WTC11 (cell line): ENCODE measurements at regions not wholly inside any gene's neighbourhood (a gene's known extent, or its start where the extent isn't known, plus 50 kb on each side); places are given as distances from the start of the nearest gene placed in this dataset.

ENCODE experiments used
- ATAC-seq: fragments of 200-7000 bp; cut with Tn5 transposase; 2 replicates; pipeline ENCODE4 v1.10.0; 2021; ENCODE audit warnings: mild to moderate bottlenecking, moderate library complexity
- CTCF ChIA-PET: fragments of 300-600 bp; sonication (Branson Sonifier 250); formaldehyde crosslinking; loops from one replicate; lab custom pipeline; 2021; ENCODE audit warnings: antibody characterized with exemption; lab: Charles Lee
- POLR2A ChIA-PET: fragments of 350-600 bp; sonication (Branson Sonifier 250); formaldehyde crosslinking; loops from one replicate; lab custom pipeline; 2021; ENCODE audit warnings: antibody characterized with exemption; lab: Charles Lee
- DNase-seq: peaks from one replicate; pipeline ENCODE4 v3.0.0; 2021; ENCODE audit warnings: low spot score
- H3K27ac Mint-ChIP-seq: 2 replicates; pipeline ENCODE4 v1.8.0; 2021; ENCODE audit warnings: mixed read lengths
- H3K27me3 Mint-ChIP-seq: 2 replicates; pipeline ENCODE4 v1.8.0; 2021; ENCODE audit warnings: low read depth, mild to moderate bottlenecking, moderate library complexity, mixed read lengths
- H3K36me3 Mint-ChIP-seq: 2 replicates; pipeline ENCODE4 v1.8.0; 2021; ENCODE audit warnings: mixed read lengths
- H3K4me1 Mint-ChIP-seq: 2 replicates; pipeline ENCODE4 v1.8.0; 2022; ENCODE audit warnings: mixed read lengths
- H3K4me3 Mint-ChIP-seq: 2 replicates; pipeline ENCODE4 v1.8.0; 2021; ENCODE audit warnings: mild to moderate bottlenecking, moderate library complexity, mixed read lengths
- H3K9me3 Mint-ChIP-seq: 2 replicates; pipeline ENCODE4 v1.8.0; 2021; ENCODE audit warnings: mixed read lengths
- CBFB ChIP-seq: sonication (generic); formaldehyde crosslinking; IDR thresholded peaks from 2 replicates; pipeline ENCODE4 v1.8.1; 2022; ENCODE audit warnings: mild to moderate bottlenecking, low read depth, missing genetic modification reagents
- CREB1 ChIP-seq: sonication (generic); formaldehyde crosslinking; IDR thresholded peaks from 2 replicates; pipeline ENCODE4 v1.8.0; 2023; ENCODE audit warnings: mild to moderate bottlenecking, missing genetic modification reagents
- ESRRA ChIP-seq: sonication (generic); formaldehyde crosslinking; IDR thresholded peaks from 2 replicates; pipeline ENCODE4 v1.8.1; 2022; ENCODE audit warnings: mild to moderate bottlenecking, missing genetic modification reagents, borderline replicate concordance
- FOXK1 ChIP-seq: sonication (generic); formaldehyde crosslinking; IDR thresholded peaks from 2 replicates; pipeline ENCODE4 v1.8.0; 2022; ENCODE audit warnings: mild to moderate bottlenecking, moderate library complexity, missing genetic modification reagents
- GRHL2 ChIP-seq: fragments of 250-450 bp; sonication (Bioruptor Pico); IDR thresholded peaks from 2 replicates; pipeline ENCODE4 v1.8.0; 2022; ENCODE audit warnings: mild to moderate bottlenecking, moderate library complexity; ENCODE audit not compliant: insufficient replicate concordance, severe bottlenecking
- IRF2 ChIP-seq: sonication (generic); formaldehyde crosslinking; IDR thresholded peaks from 2 replicates; pipeline ENCODE4 v1.8.0; 2022; ENCODE audit warnings: low read depth, missing genetic modification reagents, borderline replicate concordance
- NR1H2 ChIP-seq: sonication (generic); formaldehyde crosslinking; IDR thresholded peaks from 2 replicates; pipeline ENCODE4 v1.9.0; 2021; ENCODE audit warnings: mild to moderate bottlenecking, moderate library complexity, missing genetic modification reagents
- SMAD4 ChIP-seq: sonication (generic); formaldehyde crosslinking; IDR thresholded peaks from 2 replicates; pipeline ENCODE4 v1.8.0; 2022; ENCODE audit warnings: mild to moderate bottlenecking, missing genetic modification reagents
- SOX15 ChIP-seq: fragments of 250-450 bp; sonication (Bioruptor Pico); IDR thresholded peaks from 2 replicates; pipeline ENCODE4 v1.9.0; 2021; ENCODE audit warnings: mild to moderate bottlenecking
- SP1 ChIP-seq: sonication (generic); formaldehyde crosslinking; conservative IDR thresholded peaks from 2 replicates; pipeline ENCODE4 v1.8.1; 2022; ENCODE audit warnings: missing genetic modification reagents
- TCF7 ChIP-seq: sonication (generic); formaldehyde crosslinking; IDR thresholded peaks from 2 replicates; pipeline ENCODE4 v1.8.0; 2022; ENCODE audit warnings: mild to moderate bottlenecking, low read depth, missing genetic modification reagents, moderate library complexity
- TEAD4 ChIP-seq: sonication (generic); formaldehyde crosslinking; IDR thresholded peaks from 2 replicates; pipeline ENCODE4 v1.8.0; 2022; ENCODE audit warnings: mild to moderate bottlenecking, missing genetic modification reagents
- TP53 ChIP-seq: sonication (generic); formaldehyde crosslinking; IDR thresholded peaks from 2 replicates; pipeline ENCODE4 v1.8.1; 2023; ENCODE audit warnings: mild to moderate bottlenecking, missing genetic modification reagents
- ZNF121 ChIP-seq: sonication (generic); formaldehyde crosslinking; IDR thresholded peaks from 2 replicates; pipeline ENCODE4 v1.8.0; 2023; ENCODE audit warnings: missing genetic modification reagents
- ZNF263 ChIP-seq: sonication (generic); formaldehyde crosslinking; IDR thresholded peaks from 2 replicates; pipeline ENCODE4 v1.8.1; 2022; ENCODE audit warnings: low read depth, mild to moderate bottlenecking, moderate library complexity, missing genetic modification reagents
- ZNF671 ChIP-seq: fragments of 250-450 bp; sonication (Bioruptor Pico); IDR thresholded peaks from 2 replicates; pipeline ENCODE4 v1.8.0; 2021; ENCODE audit warnings: mild to moderate bottlenecking
- TF ChIP-seq, protein P1 (sequence below): sonication (generic); formaldehyde crosslinking; IDR thresholded peaks from 2 replicates; pipeline ENCODE4 v1.8.1; 2022; ENCODE audit warnings: missing genetic modification reagents, borderline replicate concordance
- TF ChIP-seq, protein P2 (sequence below): sonication (generic); formaldehyde crosslinking; IDR thresholded peaks from 2 replicates; pipeline ENCODE4 v1.8.1; 2022; ENCODE audit warnings: mild to moderate bottlenecking, moderate library complexity, missing genetic modification reagents
- TF ChIP-seq, protein P3 (sequence below): sonication (generic); formaldehyde crosslinking; IDR thresholded peaks from 2 replicates; pipeline ENCODE4 v1.8.1; 2023; ENCODE audit warnings: mild to moderate bottlenecking, missing genetic modification reagents, moderate library complexity
- TF ChIP-seq, protein P4 (sequence below): sonication (generic); formaldehyde crosslinking; IDR thresholded peaks from 2 replicates; pipeline ENCODE4 v1.8.1; 2023; ENCODE audit warnings: mild to moderate bottlenecking, moderate library complexity, missing genetic modification reagents
- TF ChIP-seq, protein P5 (sequence below): sonication (generic); formaldehyde crosslinking; IDR thresholded peaks from 2 replicates; pipeline ENCODE4 v1.8.1; 2023; ENCODE audit warnings: mild to moderate bottlenecking, missing genetic modification reagents, borderline replicate concordance
- TF ChIP-seq, protein P6 (sequence below): fragments of 200-600 bp; IDR thresholded peaks from 2 replicates; pipeline ENCODE4 v1.8.0; 2022; ENCODE audit warnings: antibody characterized with exemption
- TF ChIP-seq, protein P7 (sequence below): fragments of 250-450 bp; sonication (Bioruptor Pico); conservative IDR thresholded peaks from 2 replicates; pipeline ENCODE4 v1.9.0; 2021; ENCODE audit warnings: mild to moderate bottlenecking

DNA sequence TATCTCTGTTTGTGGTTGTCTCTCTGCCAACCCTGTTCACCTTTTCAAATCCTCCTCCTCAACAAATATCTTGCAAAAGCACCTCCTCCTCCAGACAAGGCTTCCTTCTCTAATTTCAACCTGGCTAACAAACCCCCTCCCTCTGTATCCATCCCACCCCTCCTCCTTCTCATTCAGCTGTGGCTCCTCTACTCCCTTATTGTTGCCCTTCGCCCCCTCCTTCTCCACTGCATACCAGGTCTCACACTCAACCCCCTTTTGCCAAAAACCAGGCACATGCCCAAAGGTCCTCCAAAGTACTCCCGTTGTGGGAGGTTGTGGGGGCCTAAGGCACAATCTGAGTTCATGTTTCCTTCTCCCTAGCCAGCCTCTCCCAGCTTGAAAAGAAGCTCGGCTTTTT is 110.6 kb downstream of the JRKL start:
- H3K4me1 Mint-ChIP-seq, result peaks cover 4% of the 10 kb centered on the region; the same call in 1 of the 2 replicates
- peaks cover 5% of the 10 kb centered on the region; the same call in 1 of the 2 replicates for H3K27me3 Mint-ChIP-seq
- POLR2A ChIA-PET, result no interaction called here
- H3K9me3 Mint-ChIP-seq, result peaks cover 23% of the 10 kb centered on the region
- H3K27ac Mint-ChIP-seq, result no peak overlapping the region
- no peak for DNase-seq
- H3K4me3 Mint-ChIP-seq, result no peak overlapping the region
- 0 out of 2 replicates have a peak, but pooled peaks cover 2% of the 10 kb centered on the region for H3K36me3 Mint-ChIP-seq
- no peak; the same call in 1 of the 2 replicates for ATAC-seq
- TF ChIP-seq IRF2 (no peak), TEAD4 (CRISPR knock-in tag) (no peak), CREB1 (CRISPR knock-in tag) (no peak), ESRRA (CRISPR knock-in tag) (no peak), CBFB (no peak), ZNF121 (CRISPR knock-in tag) (no peak), GRHL2 (no peak), SOX15 (CRISPR knock-in tag) (no peak), ZNF263 (no peak), ZNF671 (CRISPR knock-in tag) (no peak)
- TF ChIP-seq, protein P1, sequence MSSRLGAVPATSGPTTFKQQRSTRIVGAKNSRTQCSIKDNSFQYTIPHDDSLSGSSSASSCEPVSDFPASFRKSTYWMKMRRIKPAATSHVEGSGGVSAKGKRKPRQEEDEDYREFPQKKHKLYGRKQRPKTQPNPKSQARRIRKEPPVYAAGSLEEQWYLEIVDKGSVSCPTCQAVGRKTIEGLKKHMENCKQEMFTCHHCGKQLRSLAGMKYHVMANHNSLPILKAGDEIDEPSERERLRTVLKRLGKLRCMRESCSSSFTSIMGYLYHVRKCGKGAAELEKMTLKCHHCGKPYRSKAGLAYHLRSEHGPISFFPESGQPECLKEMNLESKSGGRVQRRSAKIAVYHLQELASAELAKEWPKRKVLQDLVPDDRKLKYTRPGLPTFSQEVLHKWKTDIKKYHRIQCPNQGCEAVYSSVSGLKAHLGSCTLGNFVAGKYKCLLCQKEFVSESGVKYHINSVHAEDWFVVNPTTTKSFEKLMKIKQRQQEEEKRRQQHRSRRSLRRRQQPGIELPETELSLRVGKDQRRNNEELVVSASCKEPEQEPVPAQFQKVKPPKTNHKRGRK, result no peak
- TF ChIP-seq, protein P2, sequence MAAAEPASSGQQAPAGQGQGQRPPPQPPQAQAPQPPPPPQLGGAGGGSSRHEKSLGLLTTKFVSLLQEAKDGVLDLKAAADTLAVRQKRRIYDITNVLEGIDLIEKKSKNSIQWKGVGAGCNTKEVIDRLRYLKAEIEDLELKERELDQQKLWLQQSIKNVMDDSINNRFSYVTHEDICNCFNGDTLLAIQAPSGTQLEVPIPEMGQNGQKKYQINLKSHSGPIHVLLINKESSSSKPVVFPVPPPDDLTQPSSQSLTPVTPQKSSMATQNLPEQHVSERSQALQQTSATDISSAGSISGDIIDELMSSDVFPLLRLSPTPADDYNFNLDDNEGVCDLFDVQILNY (CRISPR knock-in tag), result no peak
- TF ChIP-seq, protein P3, sequence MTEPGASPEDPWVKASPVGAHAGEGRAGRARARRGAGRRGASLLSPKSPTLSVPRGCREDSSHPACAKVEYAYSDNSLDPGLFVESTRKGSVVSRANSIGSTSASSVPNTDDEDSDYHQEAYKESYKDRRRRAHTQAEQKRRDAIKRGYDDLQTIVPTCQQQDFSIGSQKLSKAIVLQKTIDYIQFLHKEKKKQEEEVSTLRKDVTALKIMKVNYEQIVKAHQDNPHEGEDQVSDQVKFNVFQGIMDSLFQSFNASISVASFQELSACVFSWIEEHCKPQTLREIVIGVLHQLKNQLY, result no peak
- TF ChIP-seq, protein P4, sequence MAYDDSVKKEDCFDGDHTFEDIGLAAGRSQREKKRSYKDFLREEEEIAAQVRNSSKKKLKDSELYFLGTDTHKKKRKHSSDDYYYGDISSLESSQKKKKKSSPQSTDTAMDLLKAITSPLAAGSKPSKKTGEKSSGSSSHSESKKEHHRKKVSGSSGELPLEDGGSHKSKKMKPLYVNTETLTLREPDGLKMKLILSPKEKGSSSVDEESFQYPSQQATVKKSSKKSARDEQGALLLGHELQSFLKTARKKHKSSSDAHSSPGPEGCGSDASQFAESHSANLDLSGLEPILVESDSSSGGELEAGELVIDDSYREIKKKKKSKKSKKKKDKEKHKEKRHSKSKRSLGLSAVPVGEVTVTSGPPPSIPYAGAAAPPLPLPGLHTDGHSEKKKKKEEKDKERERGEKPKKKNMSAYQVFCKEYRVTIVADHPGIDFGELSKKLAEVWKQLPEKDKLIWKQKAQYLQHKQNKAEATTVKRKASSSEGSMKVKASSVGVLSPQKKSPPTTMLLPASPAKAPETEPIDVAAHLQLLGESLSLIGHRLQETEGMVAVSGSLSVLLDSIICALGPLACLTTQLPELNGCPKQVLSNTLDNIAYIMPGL (CRISPR knock-in tag), result no peak
- TF ChIP-seq, protein P5, sequence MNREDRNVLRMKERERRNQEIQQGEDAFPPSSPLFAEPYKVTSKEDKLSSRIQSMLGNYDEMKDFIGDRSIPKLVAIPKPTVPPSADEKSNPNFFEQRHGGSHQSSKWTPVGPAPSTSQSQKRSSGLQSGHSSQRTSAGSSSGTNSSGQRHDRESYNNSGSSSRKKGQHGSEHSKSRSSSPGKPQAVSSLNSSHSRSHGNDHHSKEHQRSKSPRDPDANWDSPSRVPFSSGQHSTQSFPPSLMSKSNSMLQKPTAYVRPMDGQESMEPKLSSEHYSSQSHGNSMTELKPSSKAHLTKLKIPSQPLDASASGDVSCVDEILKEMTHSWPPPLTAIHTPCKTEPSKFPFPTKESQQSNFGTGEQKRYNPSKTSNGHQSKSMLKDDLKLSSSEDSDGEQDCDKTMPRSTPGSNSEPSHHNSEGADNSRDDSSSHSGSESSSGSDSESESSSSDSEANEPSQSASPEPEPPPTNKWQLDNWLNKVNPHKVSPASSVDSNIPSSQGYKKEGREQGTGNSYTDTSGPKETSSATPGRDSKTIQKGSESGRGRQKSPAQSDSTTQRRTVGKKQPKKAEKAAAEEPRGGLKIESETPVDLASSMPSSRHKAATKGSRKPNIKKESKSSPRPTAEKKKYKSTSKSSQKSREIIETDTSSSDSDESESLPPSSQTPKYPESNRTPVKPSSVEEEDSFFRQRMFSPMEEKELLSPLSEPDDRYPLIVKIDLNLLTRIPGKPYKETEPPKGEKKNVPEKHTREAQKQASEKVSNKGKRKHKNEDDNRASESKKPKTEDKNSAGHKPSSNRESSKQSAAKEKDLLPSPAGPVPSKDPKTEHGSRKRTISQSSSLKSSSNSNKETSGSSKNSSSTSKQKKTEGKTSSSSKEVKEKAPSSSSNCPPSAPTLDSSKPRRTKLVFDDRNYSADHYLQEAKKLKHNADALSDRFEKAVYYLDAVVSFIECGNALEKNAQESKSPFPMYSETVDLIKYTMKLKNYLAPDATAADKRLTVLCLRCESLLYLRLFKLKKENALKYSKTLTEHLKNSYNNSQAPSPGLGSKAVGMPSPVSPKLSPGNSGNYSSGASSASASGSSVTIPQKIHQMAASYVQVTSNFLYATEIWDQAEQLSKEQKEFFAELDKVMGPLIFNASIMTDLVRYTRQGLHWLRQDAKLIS (CRISPR knock-in tag), result no peak
- CTCF ChIA-PET, result no interaction called here

DNA sequence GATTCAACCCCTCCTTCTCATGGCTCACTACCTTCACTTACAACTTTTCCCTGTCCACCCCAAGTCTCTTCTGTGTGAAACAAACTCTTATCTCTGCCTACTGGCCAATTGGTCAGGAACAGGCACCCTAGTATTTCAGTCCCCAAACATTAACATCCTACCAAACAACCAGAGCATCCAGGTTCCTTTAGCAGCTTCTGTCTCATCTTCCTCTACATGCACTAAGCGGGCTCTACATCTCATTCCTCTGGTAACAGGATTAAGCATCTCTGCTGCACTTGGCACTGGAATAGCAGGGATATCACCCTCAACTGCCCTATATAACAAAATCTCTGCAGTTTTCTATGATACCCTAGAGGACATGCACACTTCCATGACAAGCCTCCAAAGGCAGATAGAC is 116.2 kb downstream of the JRKL start:
- no peak for DNase-seq
- no peaks in the 10 kb centered on the region for H3K27me3 Mint-ChIP-seq
- no peaks in the 10 kb centered on the region for H3K9me3 Mint-ChIP-seq
- no peaks in the 10 kb centered on the region for H3K36me3 Mint-ChIP-seq
- CTCF ChIA-PET, result no interaction called here
- H3K4me1 Mint-ChIP-seq, result no peaks in the 10 kb centered on the region
- H3K4me3 Mint-ChIP-seq, result no peak overlapping the region
- no peak overlapping the region for H3K27ac Mint-ChIP-seq
- ATAC-seq, result no peak
- POLR2A ChIA-PET, result no interaction called here
- TF ChIP-seq ZNF671 (CRISPR knock-in tag) (no peak), TCF7 (CRISPR knock-in tag) (no peak), CBFB (no peak), TP53 (CRISPR knock-in tag) (no peak), SMAD4 (no peak), CREB1 (CRISPR knock-in tag) (no peak), SP1 (no peak), NR1H2 (CRISPR knock-in tag) (no peak), FOXK1 (CRISPR knock-in tag) (no peak)
- TF ChIP-seq, protein P2 (CRISPR knock-in tag), result no peak
- TF ChIP-seq, protein P6, sequence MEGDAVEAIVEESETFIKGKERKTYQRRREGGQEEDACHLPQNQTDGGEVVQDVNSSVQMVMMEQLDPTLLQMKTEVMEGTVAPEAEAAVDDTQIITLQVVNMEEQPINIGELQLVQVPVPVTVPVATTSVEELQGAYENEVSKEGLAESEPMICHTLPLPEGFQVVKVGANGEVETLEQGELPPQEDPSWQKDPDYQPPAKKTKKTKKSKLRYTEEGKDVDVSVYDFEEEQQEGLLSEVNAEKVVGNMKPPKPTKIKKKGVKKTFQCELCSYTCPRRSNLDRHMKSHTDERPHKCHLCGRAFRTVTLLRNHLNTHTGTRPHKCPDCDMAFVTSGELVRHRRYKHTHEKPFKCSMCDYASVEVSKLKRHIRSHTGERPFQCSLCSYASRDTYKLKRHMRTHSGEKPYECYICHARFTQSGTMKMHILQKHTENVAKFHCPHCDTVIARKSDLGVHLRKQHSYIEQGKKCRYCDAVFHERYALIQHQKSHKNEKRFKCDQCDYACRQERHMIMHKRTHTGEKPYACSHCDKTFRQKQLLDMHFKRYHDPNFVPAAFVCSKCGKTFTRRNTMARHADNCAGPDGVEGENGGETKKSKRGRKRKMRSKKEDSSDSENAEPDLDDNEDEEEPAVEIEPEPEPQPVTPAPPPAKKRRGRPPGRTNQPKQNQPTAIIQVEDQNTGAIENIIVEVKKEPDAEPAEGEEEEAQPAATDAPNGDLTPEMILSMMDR, result no peak
- TF ChIP-seq, protein P7, sequence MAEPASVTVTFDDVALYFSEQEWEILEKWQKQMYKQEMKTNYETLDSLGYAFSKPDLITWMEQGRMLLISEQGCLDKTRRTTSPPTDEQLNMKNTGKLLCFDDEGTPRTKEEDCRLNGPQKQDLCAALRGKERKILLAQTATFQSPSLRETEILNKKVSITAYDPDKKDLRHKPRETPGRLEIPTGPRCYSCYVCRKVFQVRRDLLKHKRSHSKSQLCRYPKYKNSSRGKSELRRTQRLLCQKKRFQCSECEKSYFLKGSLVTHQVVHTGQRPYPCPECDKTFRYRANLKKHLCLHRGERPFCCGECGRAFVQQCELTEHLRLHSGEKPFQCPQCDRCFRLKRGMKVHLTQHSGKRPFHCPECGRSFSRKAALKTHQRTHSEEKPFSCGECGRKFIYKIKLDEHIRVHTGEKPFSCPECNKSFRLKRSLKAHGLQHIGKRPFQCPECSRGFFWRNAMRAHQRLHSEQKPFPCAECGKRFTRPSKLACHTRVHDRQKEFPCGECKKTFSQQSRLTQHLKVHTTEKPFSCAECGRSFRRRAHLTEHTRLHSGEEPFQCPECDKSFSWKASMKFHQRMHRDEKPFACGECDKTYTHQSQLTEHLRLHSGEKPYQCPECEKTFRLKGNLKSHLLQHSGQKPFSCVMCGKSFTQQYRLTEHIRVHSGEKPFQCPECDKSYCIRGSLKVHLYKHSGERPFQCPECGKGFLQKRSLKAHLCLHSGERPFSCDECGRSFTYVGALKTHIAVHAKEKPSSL (CRISPR knock-in tag), result no peak
